Breast epithelium (tissue), 4 donors: ENCODE measurements at regions not wholly inside any gene's neighbourhood (a gene's known extent, or its start where the extent isn't known, plus 50 kb on each side); places are given as distances from the start of the nearest gene placed in this dataset.
"Not testable (repeated sequence)": the region's sequence is repeated elsewhere in the genome, so short reads cannot be mapped to it uniquely, and the experiment has no call there.

Source experiments
- DNase-seq, 2 donors: peaks; one replicate each; pipeline ENCODE4 v3.0.0-alpha.2; 2019; ENCODE audit warnings: low spot score in 2 of 2
- H3K27ac ChIP-seq, 2 donors: fragments of 200-600 bp; sonication (generic) in 1 of 2; one replicate each; pipeline ENCODE4 v1.5.1; 2016 to 2019; ENCODE audit warnings: mild to moderate bottlenecking in 1 of 2
- H3K27me3 ChIP-seq, 2 donors: fragments of 200-600 bp; sonication (generic) in 1 of 2; one replicate each; pipeline versions ENCODE4 v1.5.1 to v1.6.0; 2017 to 2019; ENCODE audit warnings: control low read depth in 1 of 2, mild to moderate bottlenecking in 1 of 2
- H3K36me3 ChIP-seq: fragments of 200-600 bp; one replicate; pipeline ENCODE4 v1.5.1; 2019
- H3K4me1 ChIP-seq, 2 donors: fragments of 200-600 bp; sonication (generic); one replicate each; pipeline ENCODE4 v1.5.1; 2016 to 2019; ENCODE audit warnings: control low read depth in 1 of 2
- H3K4me3 ChIP-seq, 3 donors: fragments of 200-600 bp; sonication (generic); 1 replicate in 2 of 3; 2 replicates in 1 of 3; pipeline ENCODE4 v1.5.1; 2016 to 2019; ENCODE audit warnings: mild to moderate bottlenecking in 3 of 3, moderate library complexity in 2 of 3
- H3K9me3 ChIP-seq, 2 donors: fragments of 200-600 bp; sonication (generic) in 1 of 2; one replicate each; pipeline ENCODE4 v1.5.1; 2016 to 2019; ENCODE audit warnings: control low read depth in 1 of 2
- CTCF ChIP-seq, 3 donors: fragments of 450-650 bp; IDR thresholded peaks; one replicate each; pipeline ENCODE4 v1.5.1; 2016 to 2017; ENCODE audit warnings: antibody characterized with exemption in 3 of 3, mild to moderate bottlenecking in 3 of 3, moderate library complexity in 3 of 3
- POLR2A ChIP-seq: fragments of 450-650 bp; IDR thresholded peaks from one replicate; pipeline ENCODE4 v1.6.1; 2016; ENCODE audit warnings: antibody characterized with exemption, mild to moderate bottlenecking, moderate library complexity
- POLR2AphosphoS5 ChIP-seq, 3 donors: sonication (generic); formaldehyde crosslinking; IDR thresholded peaks; one replicate each; pipeline ENCODE4 v1.6.1; 2017; ENCODE audit warnings: antibody characterized with exemption in 3 of 3
- intact Hi-C: fragments of 100-400 bp; cut with DNase I; formaldehyde crosslinking; loops from one replicate; pipeline ENCODE4 v1.15.1; 2023; ENCODE audit warnings: low total_unique reads

- TF ChIP-seq POLR2AphosphoS5 (IDR thresholded peaks at IDR 0.05) (no peak), CTCF (IDR thresholded peaks at IDR 0.05) (no peak), POLR2A (no peak)
- H3K27me3 ChIP-seq: no peaks in the 10 kb centered on the region
- intact Hi-C loops: no loop called here
- H3K9me3 ChIP-seq: no peaks in the 10 kb centered on the region
- DNase-seq: no peak
- no peak overlapping the region for H3K27ac ChIP-seq
- H3K36me3 ChIP-seq: no peaks in the 10 kb centered on the region
- no peaks in the 10 kb centered on the region for H3K4me1 ChIP-seq
- no peak overlapping the region for H3K4me3 ChIP-seq
These were observed 108.5 kb downstream of the RSL24D1 start for GRCh38 chr15:55088207-55088606.

GRCh38 chr15:55084673-55085072, 112.1 kb downstream of the RSL24D1 start:
- no peak for DNase-seq
- H3K9me3 ChIP-seq: no peaks in the 10 kb centered on the region
- H3K4me1 ChIP-seq: no peaks in the 10 kb centered on the region
- intact Hi-C loops: no loop called here
- H3K36me3 ChIP-seq: no peaks in the 10 kb centered on the region
- no peaks in the 10 kb centered on the region for H3K27me3 ChIP-seq
- no peak overlapping the region for H3K4me3 ChIP-seq
- no peak overlapping the region for H3K27ac ChIP-seq
- TF ChIP-seq POLR2AphosphoS5 (IDR thresholded peaks at IDR 0.05) (no peak), CTCF (IDR thresholded peaks at IDR 0.05) (no peak), POLR2A (no peak)

GRCh38 chr15:55084216-55084615, 112.5 kb downstream of the RSL24D1 start:
- no peak for DNase-seq
- no peak for TF ChIP-seq POLR2A
- Histone ChIP-seq H3K27me3 (no peaks in the 10 kb centered on the region), H3K9me3 (peaks cover 0 to 2% of the 10 kb centered on the region in 2 donors), H3K4me3 (no peak overlapping the region), H3K27ac (no peak overlapping the region), H3K36me3 (no peaks in the 10 kb centered on the region), H3K4me1 (no peaks in the 10 kb centered on the region)
- intact Hi-C loops: no loop called here

GRCh38 chr15:55077052-55077451, 119.7 kb downstream of the RSL24D1 start:
- peaks cover 0 to 13% of the 10 kb centered on the region in 2 donors for H3K9me3 ChIP-seq
- H3K4me3 ChIP-seq, H3K27ac ChIP-seq, DNase-seq, H3K27me3 ChIP-seq, H3K4me1 ChIP-seq, H3K36me3 ChIP-seq, intact Hi-C loops: not testable (repeated sequence)

- intact Hi-C loops: no loop called here
- Histone ChIP-seq H3K4me3 (no peak overlapping the region), H3K27ac (no peak overlapping the region), H3K36me3 (no peaks in the 10 kb centered on the region), H3K27me3 (no peaks in the 10 kb centered on the region), H3K9me3 (peaks cover 0 to 13% of the 10 kb centered on the region in 2 donors), H3K4me1 (no peaks in the 10 kb centered on the region)
- TF ChIP-seq POLR2A: no peak
- TF ChIP-seq CTCF (IDR thresholded peaks at IDR 0.05): no peak
- no peak for TF ChIP-seq POLR2AphosphoS5 (IDR thresholded peaks at IDR 0.05)
- DNase-seq: no peak
These were observed 122.3 kb downstream of the RSL24D1 start for GRCh38 chr15:55074431-55074830.

GRCh38 chr15:55063970-55064369, 132.8 kb downstream of the RSL24D1 start:
- H3K9me3 ChIP-seq, intact Hi-C loops, DNase-seq, H3K27ac ChIP-seq, H3K4me1 ChIP-seq, H3K27me3 ChIP-seq, H3K4me3 ChIP-seq, H3K36me3 ChIP-seq: not testable (repeated sequence)

- no peaks in the 10 kb centered on the region for H3K36me3 ChIP-seq
- no peaks in the 10 kb centered on the region for H3K4me1 ChIP-seq
- no peak overlapping the region for H3K27ac ChIP-seq
- no peak overlapping the region for H3K4me3 ChIP-seq
- no peak for DNase-seq
- no peaks in the 10 kb centered on the region for H3K27me3 ChIP-seq
- peaks cover 0 to 4% of the 10 kb centered on the region in 2 donors for H3K9me3 ChIP-seq
- TF ChIP-seq POLR2A (no peak), CTCF (IDR thresholded peaks at IDR 0.05) (no peak), POLR2AphosphoS5 (IDR thresholded peaks at IDR 0.05) (no peak)
- intact Hi-C loops: no loop called here
These were observed 135.9 kb downstream of the RSL24D1 start for GRCh38 chr15:55060836-55061235.
